Spleen (tissue), 11 donors: ENCODE measurements at regions not wholly inside any gene's neighbourhood (a gene's known extent, or its start where the extent isn't known, plus 50 kb on each side); places are given as distances from the start of the nearest gene placed in this dataset.
A peak's percentile ranks its signal among the peaks of the same experiment; 100 is the strongest.

Source experiments
- DNase-seq: peaks from one replicate; pipeline ENCODE4 v3.0.0-alpha.2; 2020
- H3K27ac ChIP-seq, 8 donors: fragments of 200-600 bp; sonication (generic) in 7 of 8; 1 replicate in 4 of 8; 2 replicates in 4 of 8; pipeline versions ENCODE4 v1.5.0 to v1.8.0; 2016 to 2021; ENCODE audit warnings: inconsistent platforms in 4 of 8, mild to moderate bottlenecking in 4 of 8, moderate library complexity in 1 of 8
- H3K27me3 ChIP-seq, 7 donors: fragments of 200-600 bp; sonication (generic) in 6 of 7; replicated peaks in 1 of 7; 1 replicate in 4 of 7; 2 replicates in 3 of 7; pipeline versions ENCODE4 v1.5.0 to v1.8.0; 2016 to 2021; ENCODE audit warnings: inconsistent platforms in 3 of 7, mild to moderate bottlenecking in 1 of 7
- H3K36me3 ChIP-seq, 6 donors: fragments of 200-600 bp; sonication (generic) in 5 of 6; 1 replicate in 4 of 6; 2 replicates in 2 of 6; pipeline versions ENCODE4 v1.5.0 to v1.8.0; 2016 to 2021; ENCODE audit warnings: inconsistent platforms in 2 of 6
- H3K4me1 ChIP-seq, 6 donors: fragments of 200-600 bp; sonication (generic) in 5 of 6; 1 replicate in 3 of 6; 2 replicates in 3 of 6; pipeline versions ENCODE4 v1.5.0 to v1.8.0; 2016 to 2021; ENCODE audit warnings: inconsistent platforms in 3 of 6
- H3K4me3 ChIP-seq, 8 donors: fragments of 200-600 bp; sonication (generic) in 7 of 8; 1 replicate in 4 of 8; 2 replicates in 4 of 8; pipeline versions ENCODE4 v1.5.0 to v1.8.0; 2016 to 2021; ENCODE audit warnings: inconsistent platforms in 4 of 8, mild to moderate bottlenecking in 4 of 8, moderate library complexity in 2 of 8
- H3K9me3 ChIP-seq, 8 donors: fragments of 200-600 bp; sonication (generic) in 7 of 8; 1 replicate in 4 of 8; 2 replicates in 4 of 8; pipeline versions ENCODE4 v1.5.0 to v1.8.0; 2016 to 2021; ENCODE audit warnings: inconsistent platforms in 4 of 8
- POLR2A ChIP-seq, 3 donors: fragments of 450-650 bp; IDR thresholded peaks; one replicate each; pipeline ENCODE4 v1.5.1; 2017; ENCODE audit warnings: antibody characterized with exemption in 3 of 3, mild to moderate bottlenecking in 1 of 3
- POLR2AphosphoS5 ChIP-seq, 3 donors: sonication (generic); formaldehyde crosslinking; IDR thresholded peaks; one replicate each; pipeline ENCODE4 v1.5.1; 2017; ENCODE audit warnings: antibody characterized with exemption in 3 of 3
- WGBS, 5 donors: extraction: QIAGEN DNeasy Blood & Tissue Kit in 3 of 5; methylation state at CpG; one replicate each; pipeline versions ENCODE4 v1.1.5 to v1.1.7; 2013 to 2018; 5-methylcytosine and 5-hydroxymethylcytosine counted together
- intact Hi-C: fragments of 100-400 bp; cut with DNase I; formaldehyde crosslinking; loops from one replicate; pipeline ENCODE4 v1.15.0; 2023; ENCODE audit warnings: low total_unique reads
- TF ChIP-seq, protein P1 (sequence below), 11 experiments: fragments of 200-600 bp in 7 of 11; fragments of 450-650 bp in 4 of 11; sonication (generic) in 4 of 11; IDR thresholded peaks in 8 of 11; conservative IDR thresholded peaks in 3 of 11; 1 replicate in 7 of 11; 2 replicates in 4 of 11; pipeline versions ENCODE4 v1.4.0 to v1.8.0; 2016 to 2021; ENCODE audit warnings: antibody characterized with exemption in 11 of 11, inconsistent platforms in 4 of 11, mild to moderate bottlenecking in 1 of 11
- donor health status: healthy with polysubstance abuse.
- donor health status: DM: no; HTN: no; CAD: no; lungs with moderate emphysema.
- donor health status: DM: no; HTN: no; CAD: no.
- donor health status: Bipolar disorder and iron deficiency.
- donor health status: healthy.
- donor health status: DM: no; HTN: no; CAD: no.
- donor health status: DM: yes; HTN: yes; CAD: no.

DNA sequence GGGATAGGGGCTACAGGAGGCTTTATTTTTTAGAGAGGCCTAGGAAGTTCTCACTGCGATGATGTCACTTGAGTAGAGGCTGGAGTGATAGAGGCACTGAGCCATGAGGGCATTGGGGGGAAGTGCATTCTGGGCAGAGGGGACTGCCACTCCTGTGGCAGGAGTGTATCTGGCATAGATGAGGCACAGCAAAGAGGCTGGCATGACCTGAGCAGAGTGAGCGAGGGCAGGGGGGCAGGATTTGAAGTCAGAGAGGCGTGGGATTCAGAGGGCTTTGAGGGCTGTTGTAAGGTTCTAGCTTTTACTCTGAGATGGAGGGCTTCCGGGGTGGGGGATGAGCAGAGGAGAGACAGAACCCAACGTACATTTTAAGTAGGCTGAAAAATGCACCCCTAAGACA, 91.9 kb upstream of the SH3PXD2B start:
- intact Hi-C loops: no loop called here
- 75 to 89% (median 83%) methylated on average over 5 of the region's 5 CpGs for WGBS, 5 donors
- H3K4me1 ChIP-seq: no peaks in the 10 kb centered on the region
- DNase-seq: peak; percentile 46
- H3K27ac ChIP-seq: no peak overlapping the region
- H3K27me3 ChIP-seq: peaks cover 0 to 63% (median 0%) of the 10 kb centered on the region in 7 donors
- peaks cover 0 to 6% (median 0%) of the 10 kb centered on the region in 8 donors for H3K9me3 ChIP-seq
- no peak for TF ChIP-seq POLR2AphosphoS5 (IDR thresholded peaks at IDR 0.05)
- TF ChIP-seq, protein P1, sequence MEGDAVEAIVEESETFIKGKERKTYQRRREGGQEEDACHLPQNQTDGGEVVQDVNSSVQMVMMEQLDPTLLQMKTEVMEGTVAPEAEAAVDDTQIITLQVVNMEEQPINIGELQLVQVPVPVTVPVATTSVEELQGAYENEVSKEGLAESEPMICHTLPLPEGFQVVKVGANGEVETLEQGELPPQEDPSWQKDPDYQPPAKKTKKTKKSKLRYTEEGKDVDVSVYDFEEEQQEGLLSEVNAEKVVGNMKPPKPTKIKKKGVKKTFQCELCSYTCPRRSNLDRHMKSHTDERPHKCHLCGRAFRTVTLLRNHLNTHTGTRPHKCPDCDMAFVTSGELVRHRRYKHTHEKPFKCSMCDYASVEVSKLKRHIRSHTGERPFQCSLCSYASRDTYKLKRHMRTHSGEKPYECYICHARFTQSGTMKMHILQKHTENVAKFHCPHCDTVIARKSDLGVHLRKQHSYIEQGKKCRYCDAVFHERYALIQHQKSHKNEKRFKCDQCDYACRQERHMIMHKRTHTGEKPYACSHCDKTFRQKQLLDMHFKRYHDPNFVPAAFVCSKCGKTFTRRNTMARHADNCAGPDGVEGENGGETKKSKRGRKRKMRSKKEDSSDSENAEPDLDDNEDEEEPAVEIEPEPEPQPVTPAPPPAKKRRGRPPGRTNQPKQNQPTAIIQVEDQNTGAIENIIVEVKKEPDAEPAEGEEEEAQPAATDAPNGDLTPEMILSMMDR (IDR thresholded peaks at IDR 0.05 in 8 of 11, conservative IDR thresholded peaks at IDR 0.05 in 3 of 11): no peak
- no peak for TF ChIP-seq POLR2A (IDR thresholded peaks at IDR 0.05)
- no peak overlapping the region for H3K4me3 ChIP-seq
- no peaks in the 10 kb centered on the region for H3K36me3 ChIP-seq

DNA sequence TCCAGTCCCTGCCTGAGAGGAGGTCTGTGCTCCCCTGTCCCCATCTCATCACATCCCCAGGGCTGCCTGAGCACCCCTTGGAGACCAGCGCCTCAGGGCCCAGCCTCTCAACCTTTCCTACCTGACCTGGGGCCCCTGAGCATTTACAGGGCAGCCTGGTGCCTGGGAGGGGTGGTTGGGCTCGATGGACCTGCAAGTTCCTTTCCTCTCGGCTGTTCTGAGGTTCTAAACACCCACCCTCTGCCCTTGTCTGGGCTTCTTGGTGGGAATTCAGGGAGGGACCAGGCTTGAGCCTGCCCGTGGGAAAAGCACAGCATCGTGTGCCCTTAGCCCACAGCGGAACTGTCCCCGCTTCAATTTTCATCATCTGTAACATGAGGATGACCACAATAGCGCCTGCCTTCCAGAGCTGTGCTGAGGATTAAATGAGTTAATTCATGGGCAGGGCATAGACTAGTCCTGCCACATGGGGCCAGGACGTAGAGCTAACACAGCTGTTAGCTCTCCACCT, 91.0 kb upstream of the SH3PXD2B start:
- Histone ChIP-seq H3K36me3 (no peaks in the 10 kb centered on the region), H3K27me3 (peaks cover 0 to 59% (median 0%) of the 10 kb centered on the region in 7 donors), H3K4me3 (no peak overlapping the region), H3K4me1 (no peaks in the 10 kb centered on the region), H3K9me3 (peaks cover 0 to 6% (median 0%) of the 10 kb centered on the region in 8 donors), H3K27ac (no peak overlapping the region)
- peak; percentile 54 for DNase-seq
- TF ChIP-seq POLR2AphosphoS5 (IDR thresholded peaks at IDR 0.05) (no peak), POLR2A (IDR thresholded peaks at IDR 0.05) (no peak)
- TF ChIP-seq, protein P1 (IDR thresholded peaks at IDR 0.05 in 8 of 11, conservative IDR thresholded peaks at IDR 0.05 in 3 of 11): no peak
- intact Hi-C loops: no loop called here
- 74 to 81% (median 80%) methylated on average over 7 to 9 of the region's 9 CpGs for WGBS, 5 donors

DNA sequence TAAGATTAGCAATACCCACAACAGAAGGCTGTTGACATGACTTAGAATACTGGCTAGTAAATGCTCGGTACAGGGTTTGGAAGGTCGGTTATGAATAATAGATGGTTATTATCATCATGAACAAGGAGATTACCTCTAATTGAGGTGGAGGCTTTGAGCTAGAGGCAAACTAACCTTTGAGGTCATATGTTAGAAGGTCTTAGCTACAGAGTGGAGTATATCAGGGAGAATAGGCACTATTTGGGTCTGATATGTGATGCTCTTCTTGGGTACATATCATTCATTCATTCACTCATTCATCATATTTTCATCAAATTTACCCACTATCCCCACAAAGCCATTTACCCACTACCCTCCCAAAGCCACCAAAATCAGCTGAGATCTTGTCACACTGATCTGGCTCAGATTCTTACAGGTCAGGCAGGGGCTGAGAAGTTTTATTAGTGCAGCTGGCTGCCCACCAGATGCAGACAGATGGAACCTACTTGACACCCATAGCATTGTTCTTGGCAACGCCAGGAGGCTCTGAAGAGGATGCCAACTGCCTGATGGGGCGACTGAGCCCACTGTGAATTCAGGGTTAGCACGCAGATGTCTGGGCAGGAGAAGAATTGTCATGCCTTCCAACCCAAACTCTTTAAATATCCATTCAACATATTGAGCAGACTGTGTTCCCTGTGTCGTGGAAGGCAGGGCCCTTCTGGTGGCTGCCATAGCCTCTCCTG, 90.2 kb upstream of the SH3PXD2B start:
- peak; percentile 31 for DNase-seq
- Histone ChIP-seq H3K9me3 (peaks cover 0 to 6% (median 0%) of the 10 kb centered on the region in 8 donors), H3K4me3 (no peak overlapping the region), H3K36me3 (no peaks in the 10 kb centered on the region), H3K27me3 (peaks cover 0 to 51% (median 0%) of the 10 kb centered on the region in 7 donors), H3K27ac (no peak overlapping the region), H3K4me1 (no peaks in the 10 kb centered on the region)
- TF ChIP-seq, protein P1 (IDR thresholded peaks at IDR 0.05 in 8 of 11, conservative IDR thresholded peaks at IDR 0.05 in 3 of 11): no peak
- no peak for TF ChIP-seq POLR2A (IDR thresholded peaks at IDR 0.05)
- no peak for TF ChIP-seq POLR2AphosphoS5 (IDR thresholded peaks at IDR 0.05)
- 84 to 94% (median 90%) methylated on average over 6 of the region's 6 CpGs for WGBS, 5 donors
- intact Hi-C loops: no loop called here

DNA sequence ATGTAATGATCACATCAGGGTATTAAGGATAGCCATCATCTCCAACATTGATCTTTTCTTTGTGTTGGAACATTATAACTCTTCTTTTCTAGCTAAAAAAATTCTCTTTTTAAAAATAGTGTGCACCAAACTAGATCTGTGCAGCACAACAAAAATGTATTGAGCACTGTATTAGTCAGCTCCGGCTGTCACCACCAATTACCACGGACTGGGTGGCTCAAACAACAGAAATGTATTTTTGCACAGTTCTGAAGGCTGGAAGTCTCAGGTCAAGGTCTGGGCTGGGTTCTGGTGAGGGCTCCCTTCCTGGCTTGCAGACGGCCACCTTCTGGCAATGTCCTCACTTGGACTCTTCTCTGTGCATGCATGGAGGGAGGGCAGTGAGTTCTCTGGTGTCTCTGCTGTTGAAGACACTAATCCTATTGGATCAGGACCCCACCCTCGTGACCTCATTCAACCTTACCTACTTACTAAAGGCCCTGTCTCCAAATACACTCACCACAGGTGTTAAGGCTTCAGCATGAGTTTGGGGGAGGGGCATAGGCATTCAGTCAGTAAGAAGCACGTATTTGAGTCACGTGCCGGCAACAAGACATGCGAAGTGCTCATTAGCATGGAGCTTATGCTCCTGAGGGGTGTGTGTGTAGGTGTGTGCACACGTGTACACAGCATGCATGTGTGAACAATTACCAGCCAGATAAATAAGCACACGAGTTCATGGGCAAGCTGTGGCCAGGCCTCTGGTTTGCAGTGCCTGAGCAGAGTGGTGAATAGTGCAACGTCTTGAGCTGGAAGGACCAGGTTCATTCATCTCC, 89.4 kb upstream of the SH3PXD2B start:
- H3K27ac ChIP-seq: no peak overlapping the region
- intact Hi-C loops: no loop called here
- H3K9me3 ChIP-seq: peaks cover 0 to 6% (median 0%) of the 10 kb centered on the region in 8 donors
- peak; percentile 54 for DNase-seq
- TF ChIP-seq, protein P1 (IDR thresholded peaks at IDR 0.05 in 8 of 11, conservative IDR thresholded peaks at IDR 0.05 in 3 of 11): no peak
- no peak for TF ChIP-seq POLR2AphosphoS5 (IDR thresholded peaks at IDR 0.05)
- H3K4me3 ChIP-seq: no peak overlapping the region
- WGBS, 5 donors: 75 to 90% (median 87%) methylated on average over 11 of the region's 11 CpGs
- no peaks in the 10 kb centered on the region for H3K36me3 ChIP-seq
- no peaks in the 10 kb centered on the region for H3K4me1 ChIP-seq
- peaks cover 0 to 49% (median 0%) of the 10 kb centered on the region in 7 donors for H3K27me3 ChIP-seq
